GM18502 (cell line): ENCODE measurements at regions not wholly inside any gene's neighbourhood (a gene's known extent, or its start where the extent isn't known, plus 50 kb on each side); places are given as distances from the start of the nearest gene placed in this dataset.
"Not testable (repeated sequence)": the region's sequence is repeated elsewhere in the genome, so short reads cannot be mapped to it uniquely, and the experiment has no call there.

Source experiments
- ATAC-seq: cut with Tn5 transposase; IDR thresholded peaks from one replicate; pipeline ENCODE4 v1.9.1; 2021; ENCODE audit warnings: mild to moderate bottlenecking; ENCODE audit not compliant: unreplicated experiment, poor library complexity

- not testable (repeated sequence) for ATAC-seq
Observed at GRCh38 chr9:72433616-72434267, 68.7 kb upstream of the ZFAND5 start.

- no peak for ATAC-seq
Observed at GRCh38 chr9:72431036-72431435, 66.0 kb upstream of the ZFAND5 start.

GRCh38 chr9:72428329-72428728 lies 63.3 kb upstream of the ZFAND5 start:
- no peak for ATAC-seq

GRCh38 chr9:72427801-72428200 lies 62.8 kb upstream of the ZFAND5 start:
- no peak for ATAC-seq

- ATAC-seq = no peak
Observed at GRCh38 chr9:72424131-72424530, 59.1 kb upstream of the ZFAND5 start.

GRCh38 chr9:72422214-72422613 lies 57.2 kb upstream of the ZFAND5 start:
- no peak for ATAC-seq

GRCh38 chr9:72420783-72421182 lies 55.8 kb upstream of the ZFAND5 start:
- ATAC-seq = no peak

GRCh38 chr9:72415948-72416347 lies 50.9 kb upstream of the ZFAND5 start:
- ATAC-seq = no peak

- peak; percentile 87 for ATAC-seq
Observed at GRCh38 chr9:72415163-72415562, 50.2 kb upstream of the ZFAND5 start.
